SK-N-SH (cell line): ENCODE measurements at regions not wholly inside any gene's neighbourhood (a gene's known extent, or its start where the extent isn't known, plus 50 kb on each side); places are given as distances from the start of the nearest gene placed in this dataset.

Experiments used
- CTCF ChIA-PET: fragments of 300-600, 350-600 bp; formaldehyde crosslinking; extraction: SDS; loops from one replicate; lab custom pipeline; 2021; lab: Yijun Ruan, JAX
- POLR2A ChIA-PET: fragments of 350-600 bp; sonication (Branson Sonifier 250); formaldehyde crosslinking; extraction: SDS; loops from one replicate; lab custom pipeline; 2020; ENCODE audit warnings: antibody characterized with exemption, inconsistent platforms; lab: Yijun Ruan, JAX
- DNase-seq: peaks from one replicate; pipeline ENCODE4 v3.0.0; 2012
- H2AFZ ChIP-seq: fragments of 200-600 bp; sonication (generic); 2 replicates; pipeline ENCODE4 v1.8.1; 2016; ENCODE audit warnings: antibody characterized with exemption, mild to moderate bottlenecking, low read depth
- H3F3A ChIP-seq: fragments of 200-600 bp; sonication (generic); replicated peaks from 2 replicates; pipeline ENCODE3; 2016; ENCODE audit warnings: antibody characterized with exemption, mild to moderate bottlenecking; ENCODE audit not compliant: insufficient read depth
- H3K27ac ChIP-seq, 2 experiments: fragments of 200-500 bp in 1 of 2; fragments of 200-600 bp in 1 of 2; sonication (Bioruptor generic) in 1 of 2; sonication (generic), shearing (Covaris generic) in 1 of 2; 2 replicates each; pipeline versions ENCODE4 v1.5.1 to v1.6.1; 2014 to 2016; ENCODE audit warnings: low read depth in 2 of 2, inconsistent platforms in 1 of 2, low read length in 1 of 2, mild to moderate bottlenecking in 1 of 2, mixed read lengths in 1 of 2
- H3K27me3 ChIP-seq: fragments of 200-600 bp; sonication (generic), shearing (Covaris generic); 2 replicates; pipeline ENCODE4 v1.6.1; 2016; ENCODE audit warnings: mixed run types; ENCODE audit not compliant: insufficient read depth
- H3K36me3 ChIP-seq, 2 experiments: fragments of 200-500 bp in 1 of 2; fragments of 200-600 bp in 1 of 2; sonication (Bioruptor generic) in 1 of 2; sonication (generic) in 1 of 2; replicated peaks in 1 of 2; 2 replicates each; pipeline versions ENCODE3 to v1.5.1; 2014 to 2016; ENCODE audit warnings: low read length in 1 of 2, mild to moderate bottlenecking in 1 of 2; ENCODE audit not compliant: insufficient read depth in 2 of 2, control insufficient read depth in 1 of 2
- H3K4me1 ChIP-seq, 2 experiments: fragments of 200-500 bp in 1 of 2; fragments of 200-600 bp in 1 of 2; sonication (Bioruptor generic) in 1 of 2; sonication (generic), shearing (Covaris generic) in 1 of 2; 2 replicates each; pipeline versions ENCODE4 v1.5.1 to v1.6.1; 2014 to 2016; ENCODE audit warnings: low read depth in 1 of 2, low read length in 1 of 2, mixed run types in 1 of 2; ENCODE audit not compliant: insufficient read depth in 2 of 2, control insufficient read depth in 1 of 2
- H3K4me2 ChIP-seq: fragments of 200-600 bp; sonication (generic), shearing (Covaris generic); 2 replicates; pipeline ENCODE4 v1.6.1; 2017; ENCODE audit warnings: mixed run types
- H3K4me3 ChIP-seq, 2 experiments: fragments of 200-500 bp in 1 of 2; fragments of 200-600 bp in 1 of 2; sonication (Bioruptor generic) in 1 of 2; sonication (generic), shearing (Covaris generic) in 1 of 2; 2 replicates each; pipeline versions ENCODE4 v1.5.1 to v1.8.1; 2014 to 2016; ENCODE audit warnings: low read depth in 2 of 2, inconsistent platforms in 1 of 2, low read length in 1 of 2, mild to moderate bottlenecking in 1 of 2, mixed read lengths in 1 of 2, moderate library complexity in 1 of 2
- H3K79me2 ChIP-seq: fragments of 200-600 bp; sonication (generic); 2 replicates; pipeline ENCODE4 v1.8.1; 2017; ENCODE audit warnings: mild to moderate bottlenecking; ENCODE audit not compliant: insufficient read depth
- H3K9ac ChIP-seq: fragments of 200-600 bp; sonication (generic); 2 replicates; pipeline ENCODE4 v1.6.1; 2017; ENCODE audit warnings: mixed run types
- H3K9me2 ChIP-seq: fragments of 200-600 bp; sonication (generic); 2 replicates; pipeline ENCODE4 v1.6.1; 2017; ENCODE audit warnings: mixed run types
- H3K9me3 ChIP-seq: fragments of 200-600 bp; sonication (generic); 2 replicates; pipeline ENCODE4 v1.6.1; 2017; ENCODE audit warnings: mixed run types, mild to moderate bottlenecking, moderate library complexity
- H4K20me1 ChIP-seq: fragments of 200-600 bp; sonication (generic); 2 replicates; pipeline ENCODE4 v1.6.1; 2017; ENCODE audit warnings: mild to moderate bottlenecking, mixed run types; ENCODE audit not compliant: insufficient read depth
- CHD2 ChIP-seq: fragments of 150-350 bp; IDR thresholded peaks from 2 replicates; pipeline ENCODE4 v1.6.1; 2018; ENCODE audit warnings: low read length; ENCODE audit not compliant: partially characterized antibody
- ELF1 ChIP-seq: IDR thresholded peaks from 2 replicates; pipeline ENCODE4 v1.4.0; 2012
- EP300 ChIP-seq, 2 experiments: IDR thresholded peaks; 2 replicates each; pipeline versions ENCODE4 v1.4.0 to v1.6.1; 2012; ENCODE audit warnings: borderline replicate concordance in 1 of 2, low read depth in 1 of 2, low read length in 1 of 2
- FOXM1 ChIP-seq: IDR thresholded peaks from 2 replicates; pipeline ENCODE4 v1.4.0; 2012; ENCODE audit warnings: low read depth, mild to moderate bottlenecking
- IRF3 ChIP-seq: fragments of 150-350 bp; IDR thresholded peaks from 2 replicates; pipeline ENCODE4 v1.6.1; 2016; ENCODE audit warnings: mild to moderate bottlenecking, low read depth, low read length
- MEF2A ChIP-seq: IDR thresholded peaks from 2 replicates; pipeline ENCODE4 v1.4.0; 2012; ENCODE audit warnings: low read depth, borderline replicate concordance
- POLR2AphosphoS5 ChIP-seq: IDR thresholded peaks from 2 replicates; pipeline ENCODE4 v1.6.1; 2012; ENCODE audit warnings: low read depth, low read length
- RAD21 ChIP-seq: IDR thresholded peaks from 2 replicates; pipeline ENCODE4 v1.6.1; 2012; ENCODE audit warnings: mild to moderate bottlenecking, low read length
- REST ChIP-seq: IDR thresholded peaks from 2 replicates; pipeline ENCODE4 v1.6.1; 2012; ENCODE audit warnings: mild to moderate bottlenecking, low read depth, low read length, moderate library complexity
- WGBS: methylation state at CpG from one replicate; pipeline ENCODE4 v1.1.6; 2017; ENCODE audit warnings: low lambda C conversion rate; 5-methylcytosine and 5-hydroxymethylcytosine counted together

- Histone ChIP-seq H3F3A (no peaks in the 10 kb centered on the region), H3K4me3 (no peak overlapping the region), H3K79me2 (no peaks in the 10 kb centered on the region), H3K4me2 (no peak overlapping the region), H3K27me3 (no peaks in the 10 kb centered on the region), H4K20me1 (no peaks in the 10 kb centered on the region), H3K4me1 (no peaks in the 10 kb centered on the region; a peak in 1 of 4 replicates), H3K9me2 (no peaks in the 10 kb centered on the region), H3K9ac (no peak overlapping the region), H3K36me3 (no peaks in the 10 kb centered on the region), H3K27ac (no peak overlapping the region), H3K9me3 (no peaks in the 10 kb centered on the region), H2AFZ (no peak overlapping the region)
- 0% methylated on average over 1 of the region's 2 CpGs for WGBS
- CTCF ChIA-PET: no interaction called here
- TF ChIP-seq EP300 (IDR thresholded peaks at IDR 0.05; ENCODE audit: borderline replicate concordance in 1 of 2, low read depth in 1 of 2, low read length in 1 of 2): no peak
- TF ChIP-seq RAD21: no peak
- no peak for TF ChIP-seq POLR2AphosphoS5
- TF ChIP-seq REST: no peak
- TF ChIP-seq FOXM1: no peak
- TF ChIP-seq IRF3: no peak
- no peak for TF ChIP-seq CHD2
- no peak for TF ChIP-seq MEF2A
- DNase-seq: no peak
- POLR2A ChIA-PET: no interaction called here
Observed at GRCh38 chr18:72102412-72102811, 441.7 kb downstream of the CBLN2 start.

GRCh38 chr18:72100465-72101004 is 443.6 kb downstream of the CBLN2 start:
- H3K36me3 ChIP-seq: no peaks in the 10 kb centered on the region
- H3K27ac ChIP-seq: no peak overlapping the region
- H3K9ac ChIP-seq: no peak overlapping the region
- no peak for DNase-seq
- H3K27me3 ChIP-seq: no peaks in the 10 kb centered on the region
- no peak overlapping the region for H2AFZ ChIP-seq
- H3K4me3 ChIP-seq: no peak overlapping the region
- ChIA-PET CTCF (no interaction called here), POLR2A (no interaction called here)
- TF ChIP-seq MEF2A: no peak
- TF ChIP-seq POLR2AphosphoS5: no peak
- no peak for TF ChIP-seq ELF1
- WGBS: 57% methylated on average over 5 of the region's 5 CpGs
- H4K20me1 ChIP-seq: no peaks in the 10 kb centered on the region
- H3K9me2 ChIP-seq: no peaks in the 10 kb centered on the region
- no peaks in the 10 kb centered on the region for H3K79me2 ChIP-seq
- no peaks in the 10 kb centered on the region for H3K9me3 ChIP-seq
- no peaks in the 10 kb centered on the region for H3F3A ChIP-seq
- no peaks in the 10 kb centered on the region; a peak in 1 of 4 replicates for H3K4me1 ChIP-seq
- H3K4me2 ChIP-seq: no peak overlapping the region
